GM23338 (cell line): ENCODE measurements at regions not wholly inside any gene's neighbourhood (a gene's known extent, or its start where the extent isn't known, plus 50 kb on each side); places are given as distances from the start of the nearest gene placed in this dataset.

Experiments
- ATAC-seq: fragments of 200-7000 bp; cut with Tn5 transposase; 3 replicates; pipeline ENCODE4 v1.9.1; 2020
- DNase-seq: peaks from one replicate; pipeline ENCODE4 v3.0.0-alpha.2; 2015; ENCODE audit warnings: low spot score
- H2AFZ ChIP-seq: fragments of 200-600 bp; sonication (generic); 2 replicates; pipeline ENCODE4 v1.8.0; 2016; ENCODE audit warnings: antibody characterized with exemption, mild to moderate bottlenecking, moderate library complexity
- H3F3A ChIP-seq: fragments of 200-600 bp; sonication (generic); replicated peaks from 2 replicates; pipeline ENCODE4 v1.8.0; 2017; ENCODE audit warnings: antibody characterized with exemption, mixed run types, low read depth
- H3K27ac ChIP-seq: fragments of 200-600 bp; sonication (generic); 2 replicates; pipeline ENCODE4 v1.6.1; 2016; ENCODE audit warnings: low read depth
- H3K27me3 ChIP-seq: fragments of 200-600 bp; sonication (generic); 2 replicates; pipeline ENCODE4 v1.8.0; 2016; ENCODE audit warnings: mild to moderate bottlenecking, mixed run types, moderate library complexity; ENCODE audit not compliant: insufficient read depth
- H3K36me3 ChIP-seq: fragments of 200-600 bp; sonication (generic); 2 replicates; pipeline ENCODE4 v1.8.0; 2016; ENCODE audit warnings: mild to moderate bottlenecking; ENCODE audit not compliant: insufficient read depth
- H3K4me1 ChIP-seq: fragments of 200-600 bp; sonication (generic); 2 replicates; pipeline ENCODE4 v1.8.0; 2016; ENCODE audit warnings: mild to moderate bottlenecking, moderate library complexity; ENCODE audit not compliant: insufficient read depth
- H3K4me2 ChIP-seq: fragments of 200-600 bp; sonication (generic); 2 replicates; pipeline ENCODE4 v1.7.1; 2017; ENCODE audit warnings: mixed run types
- H3K4me3 ChIP-seq: fragments of 200-600 bp; sonication (generic); 2 replicates; pipeline ENCODE4 v1.6.1; 2016; ENCODE audit warnings: mixed run types
- H3K79me2 ChIP-seq: fragments of 200-600 bp; sonication (generic); replicated peaks from 2 replicates; pipeline ENCODE4 v1.8.0; 2017; ENCODE audit warnings: mild to moderate bottlenecking; ENCODE audit not compliant: insufficient read depth
- H3K9me2 ChIP-seq: fragments of 200-600 bp; sonication (generic); 2 replicates; pipeline ENCODE4 v1.8.0; 2017; ENCODE audit not compliant: insufficient read depth
- H4K20me1 ChIP-seq: fragments of 200-600 bp; sonication (generic); replicated peaks from 2 replicates; pipeline ENCODE4 v1.8.0; 2017; ENCODE audit warnings: mild to moderate bottlenecking; ENCODE audit not compliant: insufficient read depth
- H3K27ac Mint-ChIP-seq: 2 replicates; pipeline ENCODE4 v1.8.0; 2020; ENCODE audit warnings: inconsistent platforms, mild to moderate bottlenecking, moderate library complexity, mixed read lengths
- H3K27me3 Mint-ChIP-seq: 3 replicates; pipeline ENCODE4 v1.8.0; 2022; ENCODE audit warnings: low read depth, mild to moderate bottlenecking, moderate library complexity, mixed read lengths, inconsistent platforms; ENCODE audit not compliant: insufficient read depth, poor library complexity
- H3K36me3 Mint-ChIP-seq: 3 replicates; pipeline ENCODE4 v1.8.0; 2021; ENCODE audit warnings: low read depth, mild to moderate bottlenecking, inconsistent platforms, moderate library complexity, mixed read lengths
- H3K4me1 Mint-ChIP-seq: 3 replicates; pipeline ENCODE4 v1.8.0; 2020; ENCODE audit warnings: mild to moderate bottlenecking, inconsistent platforms, mixed read lengths
- H3K4me3 Mint-ChIP-seq: 3 replicates; pipeline ENCODE4 v1.8.0; 2021; ENCODE audit warnings: moderate library complexity, mild to moderate bottlenecking, inconsistent platforms, mixed read lengths
- H3K9me3 Mint-ChIP-seq: 3 replicates; pipeline ENCODE4 v1.8.0; 2020; ENCODE audit warnings: moderate library complexity, mild to moderate bottlenecking, inconsistent platforms, mixed read lengths
- CREB1 ChIP-seq: fragments of 250-450 bp; sonication (Bioruptor Pico); IDR thresholded peaks from 2 replicates; pipeline ENCODE4 v1.5.0; 2020; ENCODE audit warnings: low read depth, mild to moderate bottlenecking, moderate library complexity
- EZH2phosphoT487 ChIP-seq: fragments of 200-600 bp; sonication (generic); IDR thresholded peaks from one replicate; pipeline ENCODE4 v1.8.1; 2018; ENCODE audit warnings: antibody characterized with exemption; ENCODE audit not compliant: unreplicated experiment
- JUNB ChIP-seq: IDR thresholded peaks from one replicate; pipeline ENCODE4 v1.6.1; 2016; ENCODE audit warnings: antibody characterized with exemption; ENCODE audit not compliant: unreplicated experiment
- NANOG ChIP-seq: IDR thresholded peaks from 2 replicates; pipeline ENCODE4 v1.6.1; 2016; ENCODE audit warnings: antibody characterized with exemption, borderline replicate concordance
- POLR2AphosphoS5 ChIP-seq: IDR thresholded peaks from 2 replicates; pipeline ENCODE4 v1.6.1; 2016; ENCODE audit warnings: antibody characterized with exemption, low read depth
- ZNF114 ChIP-seq: fragments of 250-450 bp; sonication (Bioruptor Pico); IDR thresholded peaks from 2 replicates; pipeline ENCODE4 v1.5.0; 2020; ENCODE audit warnings: mild to moderate bottlenecking, moderate library complexity
- TF ChIP-seq, protein P1 (sequence below): IDR thresholded peaks from 2 replicates; pipeline ENCODE4 v1.6.1; 2016; ENCODE audit warnings: antibody characterized with exemption
- TF ChIP-seq, protein P2 (sequence below), 2 experiments: fragments of 200-600 bp in 1 of 2; sonication (generic) in 1 of 2; conservative IDR thresholded peaks; 2 replicates each; pipeline versions ENCODE4 v1.5.1 to v1.6.1; 2016 to 2017; ENCODE audit warnings: antibody characterized with exemption in 2 of 2, low read depth in 2 of 2, mild to moderate bottlenecking in 2 of 2, moderate library complexity in 1 of 2
- TF ChIP-seq, protein P3 (sequence below): IDR thresholded peaks from one replicate; pipeline ENCODE4 v1.6.1; 2018; ENCODE audit warnings: antibody characterized with exemption; ENCODE audit not compliant: unreplicated experiment

DNA sequence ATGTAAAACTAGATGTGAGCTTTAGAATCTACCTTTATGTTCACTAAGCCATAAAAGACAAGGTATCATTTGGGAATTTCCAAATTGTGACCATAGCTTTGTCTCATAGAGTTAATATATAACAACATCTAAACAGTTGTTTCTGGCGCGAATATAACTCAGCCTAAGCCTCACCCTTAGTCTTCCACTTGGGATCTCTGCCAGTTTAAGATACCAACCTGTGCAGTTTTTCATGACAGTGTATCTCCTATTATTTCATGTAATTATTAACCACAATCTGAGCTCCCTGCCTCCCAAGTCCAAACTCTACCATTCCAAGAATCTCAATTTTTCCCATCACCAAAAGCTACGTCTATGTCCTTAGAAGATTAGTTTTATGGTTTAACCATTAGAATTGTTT lies 572.5 kb upstream of the ISX start (continued):
- TF ChIP-seq, protein P1, sequence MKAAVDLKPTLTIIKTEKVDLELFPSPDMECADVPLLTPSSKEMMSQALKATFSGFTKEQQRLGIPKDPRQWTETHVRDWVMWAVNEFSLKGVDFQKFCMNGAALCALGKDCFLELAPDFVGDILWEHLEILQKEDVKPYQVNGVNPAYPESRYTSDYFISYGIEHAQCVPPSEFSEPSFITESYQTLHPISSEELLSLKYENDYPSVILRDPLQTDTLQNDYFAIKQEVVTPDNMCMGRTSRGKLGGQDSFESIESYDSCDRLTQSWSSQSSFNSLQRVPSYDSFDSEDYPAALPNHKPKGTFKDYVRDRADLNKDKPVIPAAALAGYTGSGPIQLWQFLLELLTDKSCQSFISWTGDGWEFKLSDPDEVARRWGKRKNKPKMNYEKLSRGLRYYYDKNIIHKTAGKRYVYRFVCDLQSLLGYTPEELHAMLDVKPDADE, result no peak
- TF ChIP-seq, protein P2, sequence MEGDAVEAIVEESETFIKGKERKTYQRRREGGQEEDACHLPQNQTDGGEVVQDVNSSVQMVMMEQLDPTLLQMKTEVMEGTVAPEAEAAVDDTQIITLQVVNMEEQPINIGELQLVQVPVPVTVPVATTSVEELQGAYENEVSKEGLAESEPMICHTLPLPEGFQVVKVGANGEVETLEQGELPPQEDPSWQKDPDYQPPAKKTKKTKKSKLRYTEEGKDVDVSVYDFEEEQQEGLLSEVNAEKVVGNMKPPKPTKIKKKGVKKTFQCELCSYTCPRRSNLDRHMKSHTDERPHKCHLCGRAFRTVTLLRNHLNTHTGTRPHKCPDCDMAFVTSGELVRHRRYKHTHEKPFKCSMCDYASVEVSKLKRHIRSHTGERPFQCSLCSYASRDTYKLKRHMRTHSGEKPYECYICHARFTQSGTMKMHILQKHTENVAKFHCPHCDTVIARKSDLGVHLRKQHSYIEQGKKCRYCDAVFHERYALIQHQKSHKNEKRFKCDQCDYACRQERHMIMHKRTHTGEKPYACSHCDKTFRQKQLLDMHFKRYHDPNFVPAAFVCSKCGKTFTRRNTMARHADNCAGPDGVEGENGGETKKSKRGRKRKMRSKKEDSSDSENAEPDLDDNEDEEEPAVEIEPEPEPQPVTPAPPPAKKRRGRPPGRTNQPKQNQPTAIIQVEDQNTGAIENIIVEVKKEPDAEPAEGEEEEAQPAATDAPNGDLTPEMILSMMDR (conservative IDR thresholded peaks at IDR 0.05; ENCODE audit: low read depth in 2 of 2), result no peak
- TF ChIP-seq NANOG (no peak), CREB1 (no peak), EZH2phosphoT487 (no peak), ZNF114 (CRISPR knock-in tag) (no peak)
- TF ChIP-seq, protein P3, sequence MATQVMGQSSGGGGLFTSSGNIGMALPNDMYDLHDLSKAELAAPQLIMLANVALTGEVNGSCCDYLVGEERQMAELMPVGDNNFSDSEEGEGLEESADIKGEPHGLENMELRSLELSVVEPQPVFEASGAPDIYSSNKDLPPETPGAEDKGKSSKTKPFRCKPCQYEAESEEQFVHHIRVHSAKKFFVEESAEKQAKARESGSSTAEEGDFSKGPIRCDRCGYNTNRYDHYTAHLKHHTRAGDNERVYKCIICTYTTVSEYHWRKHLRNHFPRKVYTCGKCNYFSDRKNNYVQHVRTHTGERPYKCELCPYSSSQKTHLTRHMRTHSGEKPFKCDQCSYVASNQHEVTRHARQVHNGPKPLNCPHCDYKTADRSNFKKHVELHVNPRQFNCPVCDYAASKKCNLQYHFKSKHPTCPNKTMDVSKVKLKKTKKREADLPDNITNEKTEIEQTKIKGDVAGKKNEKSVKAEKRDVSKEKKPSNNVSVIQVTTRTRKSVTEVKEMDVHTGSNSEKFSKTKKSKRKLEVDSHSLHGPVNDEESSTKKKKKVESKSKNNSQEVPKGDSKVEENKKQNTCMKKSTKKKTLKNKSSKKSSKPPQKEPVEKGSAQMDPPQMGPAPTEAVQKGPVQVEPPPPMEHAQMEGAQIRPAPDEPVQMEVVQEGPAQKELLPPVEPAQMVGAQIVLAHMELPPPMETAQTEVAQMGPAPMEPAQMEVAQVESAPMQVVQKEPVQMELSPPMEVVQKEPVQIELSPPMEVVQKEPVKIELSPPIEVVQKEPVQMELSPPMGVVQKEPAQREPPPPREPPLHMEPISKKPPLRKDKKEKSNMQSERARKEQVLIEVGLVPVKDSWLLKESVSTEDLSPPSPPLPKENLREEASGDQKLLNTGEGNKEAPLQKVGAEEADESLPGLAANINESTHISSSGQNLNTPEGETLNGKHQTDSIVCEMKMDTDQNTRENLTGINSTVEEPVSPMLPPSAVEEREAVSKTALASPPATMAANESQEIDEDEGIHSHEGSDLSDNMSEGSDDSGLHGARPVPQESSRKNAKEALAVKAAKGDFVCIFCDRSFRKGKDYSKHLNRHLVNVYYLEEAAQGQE, result no peak

DNA sequence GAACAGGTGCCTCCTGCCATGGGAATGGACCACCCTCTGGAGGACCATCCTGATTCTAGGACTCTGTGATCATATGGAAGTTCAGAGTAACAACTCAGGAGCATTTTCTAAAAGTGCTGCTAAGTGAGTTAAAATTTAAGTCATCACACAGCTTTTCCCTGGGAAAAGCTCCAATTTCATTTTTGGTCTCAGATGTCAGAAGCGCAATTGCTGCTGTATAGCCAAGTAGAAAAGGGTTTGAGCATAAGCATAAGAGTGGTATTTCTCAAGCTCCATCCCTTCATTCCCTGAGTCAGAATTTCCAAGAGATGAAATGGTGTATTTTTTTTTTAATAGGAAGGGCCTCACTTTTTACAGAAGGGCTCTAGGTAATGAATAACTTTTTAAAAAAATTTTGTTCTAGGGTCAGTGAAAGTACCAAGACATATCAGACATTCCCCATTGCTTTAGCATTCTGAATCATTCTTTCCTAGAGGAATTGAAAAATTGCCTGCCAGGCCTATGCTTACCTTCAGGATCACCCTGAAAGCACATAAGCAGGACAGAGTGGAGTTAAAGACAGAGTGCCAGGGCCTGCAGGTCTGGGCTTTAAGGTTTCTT lies 564.5 kb upstream of the ISX start:
- H3K27ac Mint-ChIP-seq, result no peak overlapping the region
- H3K4me2 ChIP-seq, result no peak overlapping the region
- no peaks in the 10 kb centered on the region for H3K4me1 Mint-ChIP-seq
- TF ChIP-seq POLR2AphosphoS5 (no peak), JUNB (no peak), ZNF114 (CRISPR knock-in tag) (no peak), NANOG (no peak), CREB1 (no peak)
- TF ChIP-seq, protein P1, result no peak
- TF ChIP-seq, protein P2 (conservative IDR thresholded peaks at IDR 0.05; ENCODE audit: low read depth in 2 of 2), result no peak
- TF ChIP-seq, protein P3, result no peak

More for the DNA sequence above, 564.5 kb upstream of the ISX start:
- Histone ChIP-seq H3K79me2 (no peaks in the 10 kb centered on the region), H3K36me3 (no peaks in the 10 kb centered on the region), H2AFZ (no peak overlapping the region), H3F3A (peaks cover 4% of the 10 kb centered on the region; the same call in 1 of the 2 replicates), H3K27ac (no peak overlapping the region), H3K27me3 (no peaks in the 10 kb centered on the region), H3K9me2 (peaks cover 19% of the 10 kb centered on the region; the same call in 1 of the 2 replicates), H3K4me3 (no peak overlapping the region), H4K20me1 (no peaks in the 10 kb centered on the region), H3K4me1 (no peaks in the 10 kb centered on the region)
- DNase-seq (no peak), ATAC-seq (no peak)
- Mint-ChIP-seq H3K36me3 (peaks cover 3% of the 10 kb centered on the region; the same call in 1 of the 3 replicates), H3K4me3 (no peak overlapping the region), H3K9me3 (peaks cover 74% of the 10 kb centered on the region), H3K27me3 (no peaks in the 10 kb centered on the region)
